BE2C (cell line): ENCODE measurements at regions not wholly inside any gene's neighbourhood (a gene's known extent, or its start where the extent isn't known, plus 50 kb on each side); places are given as distances from the start of the nearest gene placed in this dataset.

Experiments
- DNase-seq: peaks from one replicate; pipeline ENCODE4 v3.0.0-alpha.2; 2020
- H3K27me3 ChIP-seq: fragments of 250-450 bp; sonication (Bioruptor Pico); 2 replicates; pipeline ENCODE4 v1.5.1; 2020; ENCODE audit warnings: mild to moderate bottlenecking
- H3K36me3 ChIP-seq: fragments of 250-450 bp; sonication (Bioruptor Pico); 2 replicates; pipeline ENCODE4 v1.5.1; 2020; ENCODE audit warnings: mild to moderate bottlenecking
- H3K4me1 ChIP-seq: fragments of 250-450 bp; sonication (Bioruptor Pico); 2 replicates; pipeline ENCODE4 v1.5.1; 2020
- H3K4me3 ChIP-seq: 2 replicates; pipeline ENCODE4 v1.5.1; 2011; ENCODE audit warnings: low read depth, low read length
- H3K9me3 ChIP-seq: fragments of 250-450 bp; sonication (Bioruptor Pico); 2 replicates; pipeline ENCODE4 v1.5.1; 2020
- CTCF ChIP-seq: IDR thresholded peaks from 2 replicates; pipeline ENCODE4 v1.5.1; 2012; ENCODE audit warnings: mild to moderate bottlenecking, low read depth, low read length

- Histone ChIP-seq H3K4me3 (no peak overlapping the region), H3K9me3 (no peaks in the 10 kb centered on the region), H3K4me1 (no peaks in the 10 kb centered on the region), H3K36me3 (no peaks in the 10 kb centered on the region), H3K27me3 (no peaks in the 10 kb centered on the region)
- no peak for TF ChIP-seq CTCF
- DNase-seq, result no peak
Measured at GRCh38 chr10:23514321-23514720, 75.4 kb downstream of the OTUD1 start.

GRCh38 chr10:23516530-23516929, 77.7 kb downstream of the OTUD1 start:
- Histone ChIP-seq H3K36me3 (no peaks in the 10 kb centered on the region), H3K4me3 (no peak overlapping the region), H3K4me1 (no peaks in the 10 kb centered on the region), H3K27me3 (no peaks in the 10 kb centered on the region), H3K9me3 (no peaks in the 10 kb centered on the region)
- TF ChIP-seq CTCF, result 0 out of 2 replicates have a peak, but pooled peaks have one; percentile 9
- no peak for DNase-seq

- Histone ChIP-seq H3K4me1 (no peaks in the 10 kb centered on the region), H3K36me3 (no peaks in the 10 kb centered on the region), H3K27me3 (no peaks in the 10 kb centered on the region), H3K4me3 (no peak overlapping the region), H3K9me3 (no peaks in the 10 kb centered on the region)
- no peak for TF ChIP-seq CTCF
- no peak for DNase-seq
Measured at GRCh38 chr10:23517155-23517554, 78.3 kb downstream of the OTUD1 start.

- Histone ChIP-seq H3K36me3 (no peaks in the 10 kb centered on the region), H3K4me3 (no peak overlapping the region), H3K9me3 (no peaks in the 10 kb centered on the region), H3K4me1 (no peaks in the 10 kb centered on the region), H3K27me3 (no peaks in the 10 kb centered on the region)
- TF ChIP-seq CTCF, result no peak
- no peak for DNase-seq
Measured at GRCh38 chr10:23521735-23522134, 82.9 kb downstream of the OTUD1 start.

- Histone ChIP-seq H3K36me3 (no peaks in the 10 kb centered on the region), H3K4me3 (no peak overlapping the region), H3K27me3 (no peaks in the 10 kb centered on the region), H3K9me3 (no peaks in the 10 kb centered on the region), H3K4me1 (no peaks in the 10 kb centered on the region)
- DNase-seq, result no peak
- TF ChIP-seq CTCF, result no peak
Measured at GRCh38 chr10:23522345-23522744, 83.5 kb downstream of the OTUD1 start.

GRCh38 chr10:23523251-23523650, 84.4 kb downstream of the OTUD1 start:
- no peaks in the 10 kb centered on the region for H3K4me1 ChIP-seq
- no peaks in the 10 kb centered on the region for H3K27me3 ChIP-seq
- no peak for DNase-seq
- H3K36me3 ChIP-seq, result no peaks in the 10 kb centered on the region
- no peak overlapping the region for H3K4me3 ChIP-seq
- no peak for TF ChIP-seq CTCF
- no peaks in the 10 kb centered on the region for H3K9me3 ChIP-seq
